ENCODE measurements at regions not wholly inside any gene's neighbourhood (a gene's known extent, or its start where the extent isn't known, plus 50 kb on each side); places are given as distances from the start of the nearest gene placed in this dataset.
"Not testable (repeated sequence)": the region's sequence is repeated elsewhere in the genome, so short reads cannot be mapped to it uniquely, and the experiment has no call there.

GRCh38 chr2:57370882-57371585, 675.6 kb upstream of the VRK2 start:
- no peak for DNase-seq

- no peak for DNase-seq
Observed at GRCh38 chr2:57372237-57372984, 674.2 kb upstream of the VRK2 start.

GRCh38 chr2:57373530-57373929, 673.1 kb upstream of the VRK2 start:
- no peak for DNase-seq

- no peak for DNase-seq
Observed at GRCh38 chr2:57376985-57377384, 669.6 kb upstream of the VRK2 start.

GRCh38 chr2:57386305-57386704, 660.3 kb upstream of the VRK2 start:
- DNase-seq: no peak

GRCh38 chr2:57396355-57397098, 650.1 kb upstream of the VRK2 start:
- DNase-seq: no peak

GRCh38 chr2:57397550-57398360, 648.9 kb upstream of the VRK2 start:
- no peak for DNase-seq

- DNase-seq: no peak
Observed at GRCh38 chr2:57399057-57399456, 647.5 kb upstream of the VRK2 start.

GRCh38 chr2:57402096-57402495, 644.5 kb upstream of the VRK2 start:
- DNase-seq: no peak

- no peak for DNase-seq
Observed at GRCh38 chr2:57402755-57403154, 643.9 kb upstream of the VRK2 start.

- no peak for DNase-seq
Observed at GRCh38 chr2:57407772-57408201, 638.8 kb upstream of the VRK2 start.

- DNase-seq: no peak
Observed at GRCh38 chr2:57408587-57408986, 638.0 kb upstream of the VRK2 start.

GRCh38 chr2:57417007-57417406, 629.6 kb upstream of the VRK2 start:
- no peak for DNase-seq

- not testable (repeated sequence) for DNase-seq
Observed at GRCh38 chr2:57418859-57419346, 627.7 kb upstream of the VRK2 start.

GRCh38 chr2:57429831-57430230, 616.8 kb upstream of the VRK2 start:
- DNase-seq: no peak

GRCh38 chr2:57432528-57432927, 614.1 kb upstream of the VRK2 start:
- no peak for DNase-seq

- DNase-seq: no peak
Observed at GRCh38 chr2:57434441-57434840, 612.2 kb upstream of the VRK2 start.

- no peak for DNase-seq
Observed at GRCh38 chr2:57434972-57435371, 611.6 kb upstream of the VRK2 start.

- DNase-seq: no peak
Observed at GRCh38 chr2:57437077-57437476, 609.5 kb upstream of the VRK2 start.

- no peak for DNase-seq
Observed at GRCh38 chr2:57440437-57440836, 606.2 kb upstream of the VRK2 start.

GRCh38 chr2:57443086-57443485, 603.5 kb upstream of the VRK2 start:
- DNase-seq: no peak

GRCh38 chr2:57443973-57444521, 602.6 kb upstream of the VRK2 start:
- no peak for DNase-seq
